HCT116 (cell line): ENCODE measurements at regions not wholly inside any gene's neighbourhood (a gene's known extent, or its start where the extent isn't known, plus 50 kb on each side); places are given as distances from the start of the nearest gene placed in this dataset.

Experiments
- ATAC-seq: fragments of 200-7000 bp; cut with Tn5 transposase; 2 replicates; pipeline ENCODE4 v1.9.1; 2020; ENCODE audit warnings: mild to moderate bottlenecking, moderate library complexity
- BruUV-seq: library from RNA; stranded (reverse); fragments of 400-500 nt; replicated peaks from 2 replicates; lab custom pipeline; 2021; lab: Mats Ljungman, UMichigan
- CTCF ChIA-PET: fragments of 300-600 bp; sonication (Branson Sonifier 250); formaldehyde crosslinking; loops from one replicate; lab custom pipeline; 2021; ENCODE audit warnings: antibody characterized with exemption; lab: Charles Lee
- POLR2A ChIA-PET: fragments of 300-600, 350-600 bp; sonication (Branson Sonifier 250); formaldehyde crosslinking; loops from one replicate; lab custom pipeline; 2021; ENCODE audit warnings: antibody characterized with exemption; lab: Charles Lee
- RAD21 ChIA-PET, 2 experiments: fragments of 300-600 bp; sonication (Branson Sonifier 250); formaldehyde crosslinking; loops; one replicate each; lab custom pipeline; 2023; ENCODE audit warnings: low total read pairs in 2 of 2; ENCODE audit not compliant: uncharacterized antibody in 2 of 2, unreplicated experiment in 2 of 2, low non-redundant PET in 1 of 2; lab: Charles Lee
- DNase-seq: peaks from one replicate; pipeline ENCODE4 v3.0.0-alpha.2; 2010; ENCODE audit warnings: low read depth, low spot score
- H2AFZ ChIP-seq: fragments of 200-600 bp; shearing (Covaris generic), sonication (generic); 2 replicates; pipeline ENCODE4 v1.6.1; 2017; ENCODE audit warnings: low read depth, mixed run types, mixed read lengths, antibody characterized with exemption, low read length; ENCODE audit not compliant: poor library complexity, severe bottlenecking
- H3K27ac ChIP-seq: 2 replicates; pipeline ENCODE4 v1.5.1; 2012; ENCODE audit warnings: low read depth, low read length
- H3K27me3 ChIP-seq: fragments of 200-600 bp; sonication (generic); 2 replicates; pipeline ENCODE4 v1.6.1; 2016; ENCODE audit warnings: mixed run types, low read length, mixed read lengths; ENCODE audit not compliant: insufficient read depth
- H3K36me3 ChIP-seq, 2 experiments: fragments of 200-500 bp in 1 of 2; fragments of 200-600 bp in 1 of 2; sonication (Bioruptor generic) in 1 of 2; sonication (generic) in 1 of 2; 2 replicates each; pipeline versions ENCODE4 v1.5.1 to v1.6.1; 2014 to 2016; ENCODE audit warnings: low read length in 2 of 2, inconsistent platforms in 1 of 2, mixed read lengths in 1 of 2, mixed run types in 1 of 2; ENCODE audit not compliant: insufficient read depth in 2 of 2, control insufficient read depth in 1 of 2
- H3K4me1 ChIP-seq, 2 experiments: fragments of 200-600 bp in 1 of 2; sonication (generic) in 1 of 2; 2 replicates each; pipeline versions ENCODE4 v1.5.1 to v1.6.1; 2012 to 2017; ENCODE audit warnings: low read length in 2 of 2, inconsistent platforms in 1 of 2, mild to moderate bottlenecking in 1 of 2, mixed read lengths in 1 of 2, mixed run types in 1 of 2, moderate library complexity in 1 of 2; ENCODE audit not compliant: insufficient read depth in 2 of 2, control insufficient read depth in 1 of 2
- H3K4me2 ChIP-seq: fragments of 200-600 bp; sonication (generic); 2 replicates; pipeline ENCODE4 v1.6.1; 2017; ENCODE audit warnings: mixed run types, low read length, mixed read lengths
- H3K4me3 ChIP-seq, 2 experiments: fragments of 200-600 bp in 1 of 2; sonication (generic) in 1 of 2; replicated peaks in 1 of 2; 2 replicates each; pipeline ENCODE4 v1.5.1; 2011 to 2016; ENCODE audit warnings: low read length in 2 of 2, control low read depth in 1 of 2, low read depth in 1 of 2, mild to moderate bottlenecking in 1 of 2, mixed read lengths in 1 of 2, mixed run types in 1 of 2
- H3K79me2 ChIP-seq: fragments of 200-600 bp; sonication (generic); 2 replicates; pipeline ENCODE4 v1.6.1; 2017; ENCODE audit warnings: mild to moderate bottlenecking, mixed run types, low read length, moderate library complexity, mixed read lengths; ENCODE audit not compliant: insufficient read depth
- H3K9ac ChIP-seq: fragments of 200-600 bp; sonication (generic); 2 replicates; pipeline ENCODE4 v1.6.1; 2016; ENCODE audit warnings: low read length, mixed read lengths
- H3K9me2 ChIP-seq: fragments of 200-600 bp; sonication (generic), shearing (Covaris generic); 2 replicates; pipeline ENCODE4 v1.6.1; 2017; ENCODE audit warnings: mixed run types, mild to moderate bottlenecking, moderate library complexity; ENCODE audit not compliant: insufficient read depth
- H3K9me3 ChIP-seq, 2 experiments: fragments of 200-500 bp in 1 of 2; fragments of 200-600 bp in 1 of 2; sonication (Bioruptor generic) in 1 of 2; sonication (generic) in 1 of 2; 2 replicates each; pipeline ENCODE4 v1.6.1; 2014 to 2017; ENCODE audit warnings: low read length in 2 of 2, mixed read lengths in 2 of 2, inconsistent platforms in 1 of 2, low read depth in 1 of 2, mild to moderate bottlenecking in 1 of 2, mixed run types in 1 of 2, moderate library complexity in 1 of 2; ENCODE audit not compliant: control insufficient read depth in 1 of 2, insufficient read depth in 1 of 2
- H4K20me1 ChIP-seq: fragments of 200-600 bp; sonication (generic), shearing (Covaris generic); 2 replicates; pipeline ENCODE4 v1.6.1; 2017; ENCODE audit warnings: mixed run types, mild to moderate bottlenecking, moderate library complexity; ENCODE audit not compliant: insufficient read depth
- CEBPB ChIP-seq: IDR thresholded peaks from 2 replicates; pipeline ENCODE4 v1.6.1; 2012; ENCODE audit warnings: low read depth
- EGR1 ChIP-seq: IDR thresholded peaks from 2 replicates; pipeline ENCODE4 v1.6.1; 2012; ENCODE audit warnings: low read depth
- EZH2 ChIP-seq: fragments of 200-600 bp; sonication (generic); IDR thresholded peaks from 2 replicates; pipeline ENCODE4 v1.6.1; 2017; ENCODE audit warnings: antibody characterized with exemption, mixed run types
- EZH2phosphoT487 ChIP-seq: fragments of 200-600 bp; IDR thresholded peaks from 2 replicates; pipeline ENCODE4 v1.6.1; 2018; ENCODE audit warnings: antibody characterized with exemption, borderline replicate concordance
- FOSL1 ChIP-seq: IDR thresholded peaks from 2 replicates; pipeline ENCODE4 v1.6.1; 2012; ENCODE audit warnings: low read depth
- JUND ChIP-seq: IDR thresholded peaks from 2 replicates; pipeline ENCODE4 v1.6.1; 2012
- POLR2A ChIP-seq: IDR thresholded peaks from 2 replicates; pipeline ENCODE4 v1.7.0; 2011; ENCODE audit warnings: borderline replicate concordance; ENCODE audit not compliant: insufficient read depth, insufficient read length; ENCODE audit errors: extremely low read depth
- POLR2AphosphoS5 ChIP-seq: IDR thresholded peaks from 2 replicates; pipeline ENCODE4 v1.6.1; 2011; ENCODE audit warnings: mild to moderate bottlenecking, low read depth, low read length, moderate library complexity
- RAD21 ChIP-seq: IDR thresholded peaks from 2 replicates; pipeline ENCODE4 v1.6.1; 2012; ENCODE audit warnings: low read depth, mild to moderate bottlenecking
- SIN3A ChIP-seq: IDR thresholded peaks from 2 replicates; pipeline ENCODE4 v1.6.1; 2012; ENCODE audit warnings: low read depth
- SRF ChIP-seq: IDR thresholded peaks from 2 replicates; pipeline ENCODE4 v1.6.1; 2012; ENCODE audit warnings: low read depth
- TCF7L2 ChIP-seq: IDR thresholded peaks from 2 replicates; pipeline ENCODE4 v1.7.0; 2011; ENCODE audit warnings: borderline replicate concordance, inconsistent platforms; ENCODE audit not compliant: insufficient read depth, insufficient read length; ENCODE audit errors: extremely low read depth
- YY1 ChIP-seq: IDR thresholded peaks from 2 replicates; pipeline ENCODE4 v1.6.1; 2011; ENCODE audit warnings: low read length, low read depth, moderate library complexity, mild to moderate bottlenecking; ENCODE audit not compliant: insufficient replicate concordance; ENCODE audit errors: extremely low read depth
- ZFX ChIP-seq: fragments of 450-650 bp; IDR thresholded peaks from 2 replicates; pipeline ENCODE4 v1.6.1; 2017
- ZNF274 ChIP-seq: fragments of 200-500 bp; sonication (Bioruptor generic); IDR thresholded peaks from 2 replicates; pipeline ENCODE4 v1.6.1; 2014; ENCODE audit warnings: mild to moderate bottlenecking, low read depth, low read length, inconsistent platforms
- intact Hi-C: fragments of 100-400 bp; cut with micrococcal nuclease; formaldehyde crosslinking; loops from 2 replicates; pipeline ENCODE4 v1.10.0; 2022
- TF ChIP-seq, protein P1 (sequence below): IDR thresholded peaks from 2 replicates; pipeline ENCODE4 v1.6.1; 2011; ENCODE audit warnings: mild to moderate bottlenecking, low read length, moderate library complexity; ENCODE audit not compliant: insufficient replicate concordance; ENCODE audit errors: extremely low read depth

DNA sequence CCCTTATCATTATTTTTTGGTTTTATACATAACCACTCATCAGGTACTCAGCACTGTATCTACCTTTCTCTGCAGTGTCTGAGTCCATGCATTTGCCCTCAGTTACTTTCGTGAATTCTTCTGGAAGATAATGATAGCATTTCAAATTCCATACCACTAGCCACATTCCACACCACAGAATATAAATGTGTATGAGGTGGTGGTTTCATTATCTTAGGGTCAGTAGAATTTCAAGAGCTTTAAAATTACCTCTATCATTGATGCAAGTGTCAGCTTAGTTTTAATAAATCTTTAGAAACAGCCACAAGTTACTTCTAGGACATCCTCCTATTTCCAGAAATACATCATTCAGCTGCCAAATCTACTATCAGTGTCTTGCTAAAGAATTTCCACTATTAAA, 1578.3 kb downstream of the OLFM4 start:
- ChIA-PET CTCF (no interaction called here), RAD21 (no interaction called here), POLR2A (no interaction called here)
- ATAC-seq: no peak
- no peak overlapping the region for H3K4me2 ChIP-seq
- H3K27ac ChIP-seq: no peak overlapping the region
- H3K79me2 ChIP-seq: no peaks in the 10 kb centered on the region
- H2AFZ ChIP-seq: no peak overlapping the region
- H3K4me1 ChIP-seq: no peaks in the 10 kb centered on the region
- no peaks in the 10 kb centered on the region for H4K20me1 ChIP-seq
- intact Hi-C loops: no loop called here
- H3K9me3 ChIP-seq: peaks cover 15 to 28% of the 10 kb centered on the region in 2 experiments; a peak in 3 of 4 replicates
- H3K36me3 ChIP-seq: no peaks in the 10 kb centered on the region
- TF ChIP-seq RAD21 (no peak), SIN3A (no peak), YY1 (no peak), SRF (no peak), POLR2A (no peak), TCF7L2 (no peak), EZH2phosphoT487 (no peak), FOSL1 (no peak), ZNF274 (no peak), EZH2 (no peak), POLR2AphosphoS5 (no peak), CEBPB (no peak), JUND (no peak), ZFX (no peak), EGR1 (no peak)
- TF ChIP-seq, protein P1, sequence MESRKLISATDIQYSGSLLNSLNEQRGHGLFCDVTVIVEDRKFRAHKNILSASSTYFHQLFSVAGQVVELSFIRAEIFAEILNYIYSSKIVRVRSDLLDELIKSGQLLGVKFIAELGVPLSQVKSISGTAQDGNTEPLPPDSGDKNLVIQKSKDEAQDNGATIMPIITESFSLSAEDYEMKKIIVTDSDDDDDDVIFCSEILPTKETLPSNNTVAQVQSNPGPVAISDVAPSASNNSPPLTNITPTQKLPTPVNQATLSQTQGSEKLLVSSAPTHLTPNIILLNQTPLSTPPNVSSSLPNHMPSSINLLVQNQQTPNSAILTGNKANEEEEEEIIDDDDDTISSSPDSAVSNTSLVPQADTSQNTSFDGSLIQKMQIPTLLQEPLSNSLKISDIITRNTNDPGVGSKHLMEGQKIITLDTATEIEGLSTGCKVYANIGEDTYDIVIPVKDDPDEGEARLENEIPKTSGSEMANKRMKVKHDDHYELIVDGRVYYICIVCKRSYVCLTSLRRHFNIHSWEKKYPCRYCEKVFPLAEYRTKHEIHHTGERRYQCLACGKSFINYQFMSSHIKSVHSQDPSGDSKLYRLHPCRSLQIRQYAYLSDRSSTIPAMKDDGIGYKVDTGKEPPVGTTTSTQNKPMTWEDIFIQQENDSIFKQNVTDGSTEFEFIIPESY: no peak
- no peak for DNase-seq
- H3K9me2 ChIP-seq: no peaks in the 10 kb centered on the region
- no peak overlapping the region for H3K9ac ChIP-seq
- H3K4me3 ChIP-seq: no peak overlapping the region
- BruUV-seq: no TSS peak
- no peaks in the 10 kb centered on the region for H3K27me3 ChIP-seq
